DOHH2 (cell line): ENCODE measurements at regions not wholly inside any gene's neighbourhood (a gene's known extent, or its start where the extent isn't known, plus 50 kb on each side); places are given as distances from the start of the nearest gene placed in this dataset.

Experiments used
- EZH2phosphoT487 ChIP-seq: fragments of 200-600 bp; sonication (generic); IDR thresholded peaks from 2 replicates; pipeline ENCODE4 v1.6.1; 2017; ENCODE audit warnings: borderline replicate concordance, mild to moderate bottlenecking, antibody characterized with exemption, low read length, moderate library complexity, mixed read lengths
- TF ChIP-seq, protein P1 (sequence below): fragments of 200-600 bp; sonication (generic); IDR thresholded peaks from one replicate; pipeline ENCODE4 v1.5.1; 2014; ENCODE audit warnings: antibody characterized with exemption, mild to moderate bottlenecking, low read depth, low read length; ENCODE audit not compliant: poor library complexity, severe bottlenecking

DNA sequence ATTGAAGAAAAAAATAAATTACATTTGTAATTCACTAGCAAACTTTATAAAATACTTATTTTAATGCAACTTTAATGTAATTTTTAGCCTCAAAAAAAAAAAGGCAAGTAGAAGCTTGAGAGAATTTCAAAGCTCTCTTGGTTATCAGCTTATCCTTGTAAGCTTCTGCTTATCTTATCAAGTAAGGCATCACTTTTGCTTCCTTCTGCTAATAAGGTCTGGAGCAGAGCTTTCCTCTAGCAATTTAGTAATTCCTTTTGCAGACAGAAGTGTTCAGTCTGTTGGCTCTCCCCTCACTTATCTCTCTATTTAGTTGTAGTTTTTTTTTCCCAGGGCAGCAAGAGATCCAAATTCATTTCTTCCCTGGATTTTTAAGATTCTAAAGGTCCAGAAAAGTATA is 525.0 kb downstream of the ISL1 start:
- TF ChIP-seq, protein P1, sequence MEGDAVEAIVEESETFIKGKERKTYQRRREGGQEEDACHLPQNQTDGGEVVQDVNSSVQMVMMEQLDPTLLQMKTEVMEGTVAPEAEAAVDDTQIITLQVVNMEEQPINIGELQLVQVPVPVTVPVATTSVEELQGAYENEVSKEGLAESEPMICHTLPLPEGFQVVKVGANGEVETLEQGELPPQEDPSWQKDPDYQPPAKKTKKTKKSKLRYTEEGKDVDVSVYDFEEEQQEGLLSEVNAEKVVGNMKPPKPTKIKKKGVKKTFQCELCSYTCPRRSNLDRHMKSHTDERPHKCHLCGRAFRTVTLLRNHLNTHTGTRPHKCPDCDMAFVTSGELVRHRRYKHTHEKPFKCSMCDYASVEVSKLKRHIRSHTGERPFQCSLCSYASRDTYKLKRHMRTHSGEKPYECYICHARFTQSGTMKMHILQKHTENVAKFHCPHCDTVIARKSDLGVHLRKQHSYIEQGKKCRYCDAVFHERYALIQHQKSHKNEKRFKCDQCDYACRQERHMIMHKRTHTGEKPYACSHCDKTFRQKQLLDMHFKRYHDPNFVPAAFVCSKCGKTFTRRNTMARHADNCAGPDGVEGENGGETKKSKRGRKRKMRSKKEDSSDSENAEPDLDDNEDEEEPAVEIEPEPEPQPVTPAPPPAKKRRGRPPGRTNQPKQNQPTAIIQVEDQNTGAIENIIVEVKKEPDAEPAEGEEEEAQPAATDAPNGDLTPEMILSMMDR = no peak
- TF ChIP-seq EZH2phosphoT487 = no peak
